HG02571 (cell line): ENCODE measurements at regions not wholly inside any gene's neighbourhood (a gene's known extent, or its start where the extent isn't known, plus 50 kb on each side); places are given as distances from the start of the nearest gene placed in this dataset.

Experiments
- ATAC-seq: cut with Tn5 transposase; IDR thresholded peaks from one replicate; pipeline ENCODE4 v1.9.1; 2021; ENCODE audit warnings: mild to moderate bottlenecking, moderate library complexity; ENCODE audit not compliant: unreplicated experiment

DNA sequence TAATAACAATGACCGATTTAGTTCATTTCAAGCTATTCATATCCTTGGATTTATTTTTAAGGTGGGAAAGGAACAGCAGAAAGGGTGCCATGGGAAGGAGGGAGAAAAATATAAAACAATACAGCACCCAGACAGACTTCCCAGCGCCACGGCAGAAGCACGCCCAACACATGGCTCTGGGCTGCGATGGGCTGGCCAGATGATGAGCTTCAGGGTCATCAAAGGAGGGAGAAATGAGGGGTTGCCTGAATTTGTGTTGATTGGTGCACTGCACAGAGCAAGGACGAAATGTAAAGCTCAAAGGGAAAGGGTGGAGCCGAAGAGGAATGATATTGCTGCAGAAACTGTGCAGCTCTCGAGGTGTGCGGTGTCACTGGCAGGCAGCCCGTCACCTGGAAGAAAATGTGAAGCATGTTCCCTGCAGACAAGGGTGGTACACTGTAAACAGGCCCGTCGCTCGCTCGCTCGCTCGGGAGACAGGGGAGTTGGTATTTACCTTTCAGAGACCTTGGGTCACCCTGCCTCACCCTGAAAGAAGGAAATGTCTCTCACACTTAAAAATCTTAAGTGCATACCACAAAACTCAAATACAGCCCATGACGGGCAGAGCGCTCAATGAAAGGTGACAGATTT is 195.5 kb upstream of the CTAGE1 start:
- no peak for ATAC-seq

GRCh38 chr18:22613788-22614187 is 196.1 kb upstream of the CTAGE1 start:
- no peak for ATAC-seq

- ATAC-seq = no peak
These were observed 205.8 kb upstream of the CTAGE1 start for GRCh38 chr18:22623513-22623912.

DNA sequence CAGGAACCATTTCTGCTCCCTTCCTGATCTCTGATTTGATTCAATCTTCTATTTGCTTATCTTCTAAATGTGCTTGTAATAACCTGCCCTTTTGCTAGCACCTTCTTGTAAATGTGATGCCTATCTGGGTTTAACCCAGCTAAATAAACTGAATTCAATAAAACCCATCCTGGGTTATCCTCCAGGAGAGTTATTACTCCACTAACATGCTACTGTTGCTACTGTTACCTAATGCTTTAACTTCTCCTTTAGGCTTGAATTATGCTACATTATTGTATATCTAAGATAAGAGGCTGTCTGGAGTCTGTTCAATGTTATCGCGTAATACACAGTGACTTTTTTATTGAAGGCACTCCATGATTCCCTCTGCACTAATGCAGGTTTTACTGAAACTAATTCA is 206.5 kb upstream of the CTAGE1 start:
- ATAC-seq = no peak

DNA sequence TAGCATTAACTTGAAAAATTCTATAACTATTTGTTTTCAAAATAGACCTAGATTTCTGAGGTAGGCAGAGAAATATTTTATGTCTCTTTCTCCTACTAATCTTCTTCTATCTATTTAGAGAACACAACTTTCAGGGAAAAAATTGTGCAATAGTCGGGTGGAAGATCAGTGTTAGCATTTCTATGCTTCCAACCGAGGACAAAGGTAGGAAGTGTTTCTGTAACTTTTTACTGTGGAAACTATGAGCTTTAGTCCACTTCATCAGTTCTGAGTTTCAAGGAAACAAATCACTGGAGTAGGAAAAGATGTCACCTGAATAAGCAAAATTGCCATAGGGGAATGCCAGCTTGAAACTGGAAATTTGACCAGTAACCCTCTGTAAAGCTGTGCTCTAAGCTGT is 207.7 kb upstream of the CTAGE1 start:
- no peak for ATAC-seq

GRCh38 chr18:22626771-22627170 is 209.1 kb upstream of the CTAGE1 start:
- no peak for ATAC-seq

GRCh38 chr18:22627506-22627905 is 209.8 kb upstream of the CTAGE1 start:
- ATAC-seq = no peak

DNA sequence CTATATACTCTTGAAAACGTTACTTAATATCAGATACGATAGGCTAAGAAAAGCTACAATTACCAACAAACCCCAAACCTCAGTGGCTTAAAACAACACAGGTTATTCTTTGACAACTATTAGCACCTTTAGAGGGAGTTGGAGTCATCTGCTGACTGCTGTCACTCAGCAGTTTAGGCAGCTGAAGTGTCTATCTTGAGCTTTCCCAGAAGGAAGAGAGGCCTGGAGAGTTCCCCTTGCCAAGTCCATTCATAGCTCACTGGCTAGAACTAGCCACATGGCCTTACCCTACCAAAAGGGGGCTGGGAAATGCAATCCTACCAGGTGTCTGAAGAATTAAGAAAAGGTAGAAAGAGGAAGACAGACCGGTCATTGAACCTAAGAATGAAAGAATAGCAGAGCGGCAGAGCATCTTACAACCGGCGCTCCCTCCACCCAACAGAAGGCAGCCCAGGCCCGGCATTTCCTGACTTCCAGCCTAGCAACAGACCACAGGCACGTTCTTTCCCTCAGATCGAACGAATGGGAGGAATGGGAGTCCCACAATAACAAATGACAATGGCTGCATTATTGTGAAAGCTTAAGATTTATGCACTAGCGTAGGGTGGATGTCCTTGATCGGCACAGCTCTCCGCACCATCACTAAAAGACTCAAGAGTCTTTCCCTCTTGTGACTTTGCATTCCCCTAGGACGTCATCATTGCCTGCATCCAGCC is 211.2 kb upstream of the CTAGE1 start:
- no peak for ATAC-seq

DNA sequence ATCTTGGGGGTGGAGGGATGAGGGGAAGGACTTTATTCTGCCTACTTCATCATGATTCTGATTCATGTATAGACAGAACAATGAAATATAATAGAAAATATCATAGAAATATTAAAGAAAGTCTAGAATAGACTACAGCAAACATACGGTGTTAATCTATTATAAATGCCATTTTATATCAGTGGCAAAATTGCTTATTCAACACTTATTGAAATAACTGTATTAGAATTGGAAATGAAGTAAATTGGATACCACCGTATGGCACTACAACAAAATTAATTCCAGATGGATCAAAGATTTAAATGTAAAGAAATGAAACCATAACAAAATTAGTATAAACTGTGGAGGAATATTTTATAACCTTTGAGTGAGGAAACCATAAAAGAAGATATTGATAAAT is 213.3 kb upstream of the CTAGE1 start:
- no peak for ATAC-seq

DNA sequence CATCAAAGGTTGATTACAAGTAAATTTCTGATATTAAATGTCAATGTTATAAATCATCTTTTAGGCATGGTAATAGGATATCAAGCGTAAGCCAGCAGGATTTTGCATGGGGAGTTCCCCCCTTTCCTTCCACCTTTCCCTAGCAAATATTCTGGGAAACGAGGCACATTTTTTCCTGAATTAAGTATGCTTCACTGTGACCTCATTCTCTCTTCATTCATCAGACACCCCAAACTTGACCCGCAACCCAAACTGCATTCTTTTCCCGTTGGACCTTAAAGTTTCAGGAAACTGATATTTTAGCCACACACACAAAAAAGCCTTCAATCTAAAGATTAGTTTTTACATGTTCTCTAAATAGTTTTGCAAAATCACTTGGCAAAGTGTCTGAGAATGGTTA is 214.5 kb upstream of the CTAGE1 start:
- ATAC-seq = no peak

- ATAC-seq = no peak
These were observed 216.7 kb upstream of the CTAGE1 start for GRCh38 chr18:22634464-22634863.

DNA sequence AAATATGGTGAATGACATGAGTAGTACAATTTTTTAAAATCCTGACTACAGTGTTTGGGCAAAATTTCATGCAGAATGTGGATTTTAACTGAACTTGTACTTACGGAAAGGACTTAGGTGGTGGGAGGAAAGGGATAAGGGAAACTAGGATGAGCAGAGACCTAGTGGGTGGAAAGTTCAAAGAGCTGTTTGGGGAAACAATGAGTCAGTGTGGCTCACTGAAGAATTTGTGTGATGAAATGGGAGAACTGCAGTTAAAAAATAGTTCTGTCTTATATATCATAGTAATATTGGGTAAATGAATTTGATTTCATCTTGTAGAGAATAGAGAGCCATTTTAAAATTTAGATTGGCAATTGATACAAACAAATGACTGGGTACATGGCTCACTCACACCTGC is 220.1 kb upstream of the CTAGE1 start:
- ATAC-seq = no peak

GRCh38 chr18:22639026-22639463 is 221.3 kb upstream of the CTAGE1 start:
- ATAC-seq = no peak

DNA sequence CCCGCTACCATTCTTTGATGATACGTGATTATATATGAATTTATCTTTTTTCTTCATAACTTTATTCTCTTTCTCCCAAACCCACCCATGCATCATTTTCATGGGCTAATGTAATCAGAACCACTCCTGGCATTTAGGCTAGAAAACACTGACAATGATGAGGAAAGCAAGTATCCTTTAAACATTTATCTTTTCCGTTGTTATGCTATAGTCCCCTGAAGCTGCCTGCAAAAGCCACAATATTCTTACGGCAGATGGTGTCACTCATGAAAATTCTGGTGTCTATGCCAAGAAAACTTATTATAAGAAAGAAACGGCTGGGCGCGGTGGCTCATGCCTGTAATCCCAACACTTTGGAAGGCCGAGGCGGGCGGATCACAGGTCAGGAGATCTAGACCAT is 221.8 kb upstream of the CTAGE1 start:
- ATAC-seq = no peak

GRCh38 chr18:22640281-22640842 is 222.6 kb upstream of the CTAGE1 start:
- no peak for ATAC-seq

DNA sequence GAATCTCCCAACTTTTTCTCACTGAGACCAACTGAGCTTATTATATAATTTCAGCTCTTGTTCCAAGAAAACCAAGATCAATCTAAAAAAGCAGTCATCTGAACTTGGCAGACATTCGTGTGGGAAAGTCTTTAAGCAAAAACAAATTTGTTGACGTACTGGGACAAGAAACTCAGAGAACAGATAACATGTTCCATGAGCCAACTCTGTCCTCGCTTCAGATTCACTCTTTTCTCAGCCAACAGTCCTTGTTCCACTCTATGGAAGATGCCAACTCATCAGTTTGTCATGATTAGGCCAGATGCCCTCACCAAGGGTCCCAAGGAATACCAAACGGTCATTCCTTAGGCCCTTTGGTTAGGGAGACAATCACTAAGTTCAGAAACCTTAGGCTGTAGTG is 224.2 kb upstream of the CTAGE1 start:
- ATAC-seq = no peak

- ATAC-seq = no peak
These were observed 226.0 kb upstream of the CTAGE1 start for GRCh38 chr18:22643731-22644130.

DNA sequence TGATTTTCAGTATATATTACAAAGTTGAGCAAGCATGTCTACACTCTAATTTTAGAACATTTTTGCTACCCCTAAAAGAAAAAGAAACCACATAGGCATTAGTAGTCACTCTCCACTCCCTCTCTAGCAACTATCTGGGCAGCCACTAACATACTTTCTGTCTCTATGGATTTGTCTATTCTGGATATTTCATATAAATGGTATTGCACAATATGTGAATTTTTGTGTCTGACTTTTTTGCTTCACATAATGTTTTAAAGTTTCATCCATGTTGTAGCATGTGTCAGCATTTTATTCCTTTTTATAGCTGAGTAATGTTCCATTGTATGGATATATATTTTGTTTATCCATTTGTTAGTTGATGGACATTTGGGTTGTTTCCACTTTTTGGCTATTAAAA is 232.5 kb upstream of the CTAGE1 start:
- ATAC-seq = no peak

- no peak for ATAC-seq
These were observed 239.9 kb upstream of the CTAGE1 start for GRCh38 chr18:22657619-22658018.

GRCh38 chr18:22658318-22658717 is 240.6 kb upstream of the CTAGE1 start:
- ATAC-seq = no peak

- ATAC-seq = no peak
These were observed 245.7 kb upstream of the CTAGE1 start for GRCh38 chr18:22663378-22663777.

DNA sequence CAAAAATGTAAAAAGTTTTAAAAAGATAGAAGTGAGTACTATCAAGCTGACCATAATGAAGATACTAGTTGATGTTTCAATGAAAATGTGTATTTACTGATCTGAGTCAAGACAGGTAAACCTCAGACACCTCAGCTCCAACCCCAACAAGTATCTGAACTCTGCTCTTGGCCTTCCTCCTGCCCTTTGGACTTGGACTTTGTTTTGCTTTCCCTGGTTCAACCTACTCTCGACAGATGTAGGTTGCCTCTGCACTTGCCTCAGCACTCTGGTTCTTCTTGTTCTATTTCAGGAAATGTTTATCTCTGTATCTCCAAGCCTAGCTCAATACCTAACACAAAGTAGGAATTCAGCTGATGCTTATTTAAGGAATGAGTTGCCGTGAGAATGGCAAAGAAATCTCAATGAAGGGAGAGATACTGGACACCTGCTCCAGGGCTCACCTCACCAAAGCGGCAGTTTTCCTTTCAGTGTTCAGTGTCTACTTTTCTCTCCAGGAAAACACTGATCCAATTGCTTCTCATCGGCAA is 248.8 kb upstream of the CTAGE1 start:
- ATAC-seq = no peak
